ENCODE measurements at regions not wholly inside any gene's neighbourhood (a gene's known extent, or its start where the extent isn't known, plus 50 kb on each side); places are given as distances from the start of the nearest gene placed in this dataset.

GRCh38 chr12:68470664-68471328 lies 138.6 kb upstream of the MDM1 start:
- Histone ChIP-seq H3K36me3 (no peaks in the 10 kb centered on the region), H3K4me3 (no peak overlapping the region), H3K27me3 (replicated peaks in 1 of 7) (no peaks in the 10 kb centered on the region), H3K9me3 (no peaks in the 10 kb centered on the region), H3K4me1 (no peaks in the 10 kb centered on the region), H3K27ac (no peak overlapping the region)
- intact Hi-C loops (cut with DNase I; ENCODE audit: low total_unique reads): no loop called here
- TF ChIP-seq, protein P1, sequence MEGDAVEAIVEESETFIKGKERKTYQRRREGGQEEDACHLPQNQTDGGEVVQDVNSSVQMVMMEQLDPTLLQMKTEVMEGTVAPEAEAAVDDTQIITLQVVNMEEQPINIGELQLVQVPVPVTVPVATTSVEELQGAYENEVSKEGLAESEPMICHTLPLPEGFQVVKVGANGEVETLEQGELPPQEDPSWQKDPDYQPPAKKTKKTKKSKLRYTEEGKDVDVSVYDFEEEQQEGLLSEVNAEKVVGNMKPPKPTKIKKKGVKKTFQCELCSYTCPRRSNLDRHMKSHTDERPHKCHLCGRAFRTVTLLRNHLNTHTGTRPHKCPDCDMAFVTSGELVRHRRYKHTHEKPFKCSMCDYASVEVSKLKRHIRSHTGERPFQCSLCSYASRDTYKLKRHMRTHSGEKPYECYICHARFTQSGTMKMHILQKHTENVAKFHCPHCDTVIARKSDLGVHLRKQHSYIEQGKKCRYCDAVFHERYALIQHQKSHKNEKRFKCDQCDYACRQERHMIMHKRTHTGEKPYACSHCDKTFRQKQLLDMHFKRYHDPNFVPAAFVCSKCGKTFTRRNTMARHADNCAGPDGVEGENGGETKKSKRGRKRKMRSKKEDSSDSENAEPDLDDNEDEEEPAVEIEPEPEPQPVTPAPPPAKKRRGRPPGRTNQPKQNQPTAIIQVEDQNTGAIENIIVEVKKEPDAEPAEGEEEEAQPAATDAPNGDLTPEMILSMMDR (IDR thresholded peaks at IDR 0.05 in 8 of 11, conservative IDR thresholded peaks at IDR 0.05 in 3 of 11): no peak
- TF ChIP-seq POLR2AphosphoS5 (IDR thresholded peaks at IDR 0.05) (no peak), POLR2A (IDR thresholded peaks at IDR 0.05) (no peak)
- DNase-seq: no peak
- WGBS, 5 donors: 69 to 88% (median 86%) methylated on average over 3 of the region's 3 CpGs

DNA sequence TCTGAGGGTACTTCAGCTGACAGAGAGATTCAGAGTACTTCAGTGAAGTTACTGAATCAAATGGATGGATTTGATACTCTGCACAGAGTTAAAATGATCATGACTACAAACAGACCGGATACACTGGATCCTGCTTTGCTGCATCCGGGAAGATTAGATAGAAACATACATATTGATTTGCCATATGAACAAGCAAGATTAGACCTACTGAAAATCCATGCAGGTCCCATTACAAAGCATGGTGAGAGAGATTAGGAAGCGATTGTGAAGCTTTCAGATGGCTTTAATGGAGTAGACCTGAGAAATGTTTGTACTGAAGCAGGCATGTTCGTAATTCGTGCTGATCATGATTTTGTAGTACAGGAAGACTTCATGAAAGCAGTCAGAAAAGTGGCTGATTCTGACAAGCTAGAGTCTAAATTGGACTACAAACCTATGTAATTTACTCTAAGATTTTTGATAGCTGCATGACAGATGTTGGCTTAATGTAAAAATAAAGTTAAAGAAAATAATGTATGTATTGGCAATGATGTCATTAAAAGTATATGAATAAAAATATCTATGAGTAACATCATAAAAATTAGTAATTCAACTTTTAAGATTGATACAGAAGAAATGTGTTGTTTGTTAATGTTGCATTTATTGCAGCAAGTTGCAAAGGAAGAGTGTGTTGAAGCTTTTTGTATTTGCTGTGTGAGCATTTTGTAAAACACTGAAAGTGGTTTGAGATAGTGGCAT lies 136.1 kb upstream of the RAP1B start:
- intact Hi-C loops (cut with DNase I; ENCODE audit: low total_unique reads): no loop called here
- H3K36me3 ChIP-seq: no peaks in the 10 kb centered on the region
- 91 to 97% (median 94%) methylated on average over 5 of the region's 5 CpGs for WGBS, 5 donors
- H3K27me3 ChIP-seq (replicated peaks in 1 of 7): no peaks in the 10 kb centered on the region
- DNase-seq: no peak
- no peaks in the 10 kb centered on the region for H3K9me3 ChIP-seq
- no peaks in the 10 kb centered on the region for H3K4me1 ChIP-seq
- TF ChIP-seq, protein P1 (IDR thresholded peaks at IDR 0.05 in 8 of 11, conservative IDR thresholded peaks at IDR 0.05 in 3 of 11): no peak
- no peak for TF ChIP-seq POLR2A (IDR thresholded peaks at IDR 0.05)
- TF ChIP-seq POLR2AphosphoS5 (IDR thresholded peaks at IDR 0.05): no peak
- no peak overlapping the region for H3K4me3 ChIP-seq
- H3K27ac ChIP-seq: no peak overlapping the region

- TF ChIP-seq, protein P1 (IDR thresholded peaks at IDR 0.05 in 8 of 11, conservative IDR thresholded peaks at IDR 0.05 in 3 of 11): no peak
- no peak for TF ChIP-seq POLR2AphosphoS5 (IDR thresholded peaks at IDR 0.05)
- TF ChIP-seq POLR2A (IDR thresholded peaks at IDR 0.05): no peak
- no peaks in the 10 kb centered on the region for H3K27me3 ChIP-seq (replicated peaks in 1 of 7)
- H3K4me1 ChIP-seq: peaks cover 0 to 12% (median 4%) of the 10 kb centered on the region in 6 donors
- H3K4me3 ChIP-seq: no peak overlapping the region
- no peak for DNase-seq
- peaks cover 0 to 9% (median 0%) of the 10 kb centered on the region in 8 donors for H3K9me3 ChIP-seq
- H3K36me3 ChIP-seq: no peaks in the 10 kb centered on the region
- 97 to 100% (median 98%) methylated on average over 2 of the region's 2 CpGs for WGBS, 5 donors
- intact Hi-C loops (cut with DNase I; ENCODE audit: low total_unique reads): no loop called here
- no peak overlapping the region for H3K27ac ChIP-seq
Observed at GRCh38 chr12:68476794-68477193, 133.9 kb upstream of the RAP1B start.

DNA sequence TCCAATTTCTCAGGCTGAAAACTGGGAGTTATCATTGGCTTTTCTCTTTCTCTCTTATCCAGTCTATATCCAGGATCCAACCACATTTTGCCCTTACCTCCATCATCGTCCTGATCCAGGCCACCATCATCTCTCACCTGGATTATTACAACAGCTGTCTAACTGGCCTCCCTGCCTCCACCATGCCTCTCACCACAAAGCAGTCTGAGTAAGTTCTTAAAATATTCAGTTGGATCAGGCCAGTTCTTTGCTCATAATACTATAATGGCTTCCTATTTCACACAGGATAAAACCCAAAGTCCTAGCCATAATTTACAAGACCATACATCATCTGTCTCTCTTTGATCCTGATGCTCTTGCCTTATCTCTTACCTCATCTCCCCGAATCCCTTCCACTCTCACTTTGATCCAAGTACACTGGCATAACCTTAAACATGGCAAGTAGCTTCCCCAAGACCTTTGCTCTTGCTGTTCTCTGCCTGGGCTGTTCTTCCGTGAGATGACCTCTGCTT lies 133.4 kb upstream of the RAP1B start:
- Histone ChIP-seq H3K36me3 (no peaks in the 10 kb centered on the region), H3K27ac (no peak overlapping the region), H3K4me3 (no peak overlapping the region), H3K4me1 (peaks cover 0 to 17% (median 9%) of the 10 kb centered on the region in 6 donors), H3K9me3 (peaks cover 0 to 9% (median 0%) of the 10 kb centered on the region in 8 donors), H3K27me3 (replicated peaks in 1 of 7) (no peaks in the 10 kb centered on the region)
- intact Hi-C loops (cut with DNase I; ENCODE audit: low total_unique reads): no loop called here
- DNase-seq: no peak
- WGBS, 5 donors: 91 to 99% (median 92%) methylated on average over 3 of the region's 3 CpGs
- TF ChIP-seq POLR2A (IDR thresholded peaks at IDR 0.05) (no peak), POLR2AphosphoS5 (IDR thresholded peaks at IDR 0.05) (no peak)
- TF ChIP-seq, protein P1 (IDR thresholded peaks at IDR 0.05 in 8 of 11, conservative IDR thresholded peaks at IDR 0.05 in 3 of 11): no peak
